ENCODE measurements at regions not wholly inside any gene's neighbourhood (a gene's known extent, or its start where the extent isn't known, plus 50 kb on each side); places are given as distances from the start of the nearest gene placed in this dataset.

GRCh38 chr18:45212181-45213039, 402.9 kb upstream of the SLC14A2 start:
- TF ChIP-seq CTCF (IDR thresholded peaks at IDR 0.05 in 2 of 3, conservative IDR thresholded peaks at IDR 0.05 in 1 of 3; ENCODE audit: borderline replicate concordance in 1 of 3, insufficient read depth in 1 of 3, low read depth in 2 of 3, low read length in 2 of 3) (peak; percentile 72 to 80 (median 78)), RAD21 (IDR thresholded peaks at IDR 0.05; ENCODE audit: low read depth) (peak; percentile 42), YY1 (IDR thresholded peaks at IDR 0.05; ENCODE audit: extremely low read depth, insufficient replicate concordance, low read depth, low read length) (no peak)
- Histone ChIP-seq H3K36me3 (ENCODE audit: control insufficient read depth in 1 of 2, insufficient read depth in 2 of 2, low read length in 2 of 2) (no peaks in the 10 kb centered on the region), H3K79me2 (ENCODE audit: insufficient read depth, low read length) (no peaks in the 10 kb centered on the region), H3K9me2 (ENCODE audit: insufficient read depth) (no peaks in the 10 kb centered on the region), H3K4me2 (ENCODE audit: low read length) (no peak overlapping the region), H3K27me3 (ENCODE audit: insufficient read depth, low read length) (no peaks in the 10 kb centered on the region), H3K4me1 (ENCODE audit: control insufficient read depth in 1 of 2, insufficient read depth in 2 of 2, low read length in 2 of 2) (no peaks in the 10 kb centered on the region), H3K9me3 (ENCODE audit: control insufficient read depth in 1 of 2, insufficient read depth in 1 of 2, low read depth in 1 of 2, low read length in 2 of 2) (peaks cover 0 to 7% of the 10 kb centered on the region in 2 experiments; a peak in 1 of 4 replicates), H3K9ac (ENCODE audit: low read length) (no peak overlapping the region), H3K4me3 (replicated peaks in 1 of 2; ENCODE audit: low read depth in 1 of 2, low read length in 2 of 2) (no peak overlapping the region), H3K27ac (ENCODE audit: low read depth, low read length) (no peak overlapping the region), H2AFZ (ENCODE audit: low read depth, low read length, poor library complexity, severe bottlenecking) (no peak overlapping the region), H4K20me1 (ENCODE audit: insufficient read depth) (no peaks in the 10 kb centered on the region)
- ChIA-PET POLR2A (no interaction called here), CTCF (no interaction called here), RAD21 (ENCODE audit: low non-redundant PET in 1 of 2, low total read pairs in 2 of 2, uncharacterized antibody in 2 of 2, unreplicated experiment in 2 of 2) (no interaction called here)
- intact Hi-C loops (cut with micrococcal nuclease): loop anchor here (5.0 kb wide), 1 partner anchor 1590 kb away; no protein-coding TSS in a partner anchor
- BruUV-seq (replicated peaks): no TSS peak
- ATAC-seq: peak; percentile 87
- peak; percentile 22 for DNase-seq (ENCODE audit: low read depth, low spot score)

GRCh38 chr18:45213040-45213333, 402.3 kb upstream of the SLC14A2 start:
- Histone ChIP-seq H2AFZ (ENCODE audit: low read depth, low read length, poor library complexity, severe bottlenecking) (no peak overlapping the region), H3K27me3 (ENCODE audit: insufficient read depth, low read length) (no peaks in the 10 kb centered on the region), H3K4me2 (ENCODE audit: low read length) (no peak overlapping the region), H3K4me3 (replicated peaks in 1 of 2; ENCODE audit: low read depth in 1 of 2, low read length in 2 of 2) (no peak overlapping the region), H3K36me3 (ENCODE audit: control insufficient read depth in 1 of 2, insufficient read depth in 2 of 2, low read length in 2 of 2) (no peaks in the 10 kb centered on the region), H3K79me2 (ENCODE audit: insufficient read depth, low read length) (no peaks in the 10 kb centered on the region), H4K20me1 (ENCODE audit: insufficient read depth) (no peaks in the 10 kb centered on the region), H3K9me3 (ENCODE audit: control insufficient read depth in 1 of 2, insufficient read depth in 1 of 2, low read depth in 1 of 2, low read length in 2 of 2) (peaks cover 0 to 7% of the 10 kb centered on the region in 2 experiments; a peak in 1 of 4 replicates), H3K9me2 (ENCODE audit: insufficient read depth) (no peaks in the 10 kb centered on the region), H3K9ac (ENCODE audit: low read length) (no peak overlapping the region), H3K27ac (ENCODE audit: low read depth, low read length) (no peak overlapping the region), H3K4me1 (ENCODE audit: control insufficient read depth in 1 of 2, insufficient read depth in 2 of 2, low read length in 2 of 2) (no peaks in the 10 kb centered on the region)
- intact Hi-C loops (cut with micrococcal nuclease): loop anchor here (5.0 kb wide), 1 partner anchor 1591 kb away; no protein-coding TSS in a partner anchor
- no TSS peak for BruUV-seq (replicated peaks)
- no peak for TF ChIP-seq JUND (IDR thresholded peaks at IDR 0.05)
- no peak for TF ChIP-seq EZH2phosphoT487 (IDR thresholded peaks at IDR 0.05; ENCODE audit: borderline replicate concordance)
- TF ChIP-seq ATF3 (IDR thresholded peaks at IDR 0.05): no peak
- RAD21 ChIA-PET (ENCODE audit: low non-redundant PET in 1 of 2, low total read pairs in 2 of 2, uncharacterized antibody in 2 of 2, unreplicated experiment in 2 of 2): no interaction called here
- POLR2A ChIA-PET: no interaction called here
- ATAC-seq: no peak
- CTCF ChIA-PET: no interaction called here
- no peak for DNase-seq (ENCODE audit: low read depth, low spot score)
